Smooth muscle cell (in vitro differentiated cells): ENCODE measurements at regions not wholly inside any gene's neighbourhood (a gene's known extent, or its start where the extent isn't known, plus 50 kb on each side); places are given as distances from the start of the nearest gene placed in this dataset.

Source experiments
- DNase-seq: peaks from one replicate; lab custom pipeline; 2025; ENCODE audit not compliant: unreplicated experiment; lab: John Stamatoyannopoulos, UW
- H2AFZ ChIP-seq: fragments of 200-600 bp; sonication (generic); 2 replicates; pipeline ENCODE4 v1.6.0; 2016; ENCODE audit warnings: antibody characterized with exemption, low read depth, mild to moderate bottlenecking
- H3F3A ChIP-seq: fragments of 200-600 bp; sonication (generic); 2 replicates; pipeline ENCODE4 v1.6.0; 2017; ENCODE audit warnings: antibody characterized with exemption, low read depth
- H3K27ac ChIP-seq: fragments of 200-600 bp; sonication (generic); 2 replicates; pipeline ENCODE4 v1.5.1; 2016; ENCODE audit warnings: low read depth, mild to moderate bottlenecking
- H3K27me3 ChIP-seq: fragments of 200-600 bp; sonication (generic); 2 replicates; pipeline ENCODE4 v1.6.1; 2016; ENCODE audit warnings: low read depth, mild to moderate bottlenecking
- H3K36me3 ChIP-seq: fragments of 200-600 bp; sonication (generic); 2 replicates; pipeline ENCODE4 v1.5.1; 2016; ENCODE audit warnings: low read depth
- H3K4me1 ChIP-seq: fragments of 200-600 bp; sonication (generic); 2 replicates; pipeline ENCODE4 v1.5.1; 2016; ENCODE audit warnings: low read depth
- H3K4me2 ChIP-seq: fragments of 200-600 bp; sonication (generic); 2 replicates; pipeline ENCODE4 v1.6.0; 2016; ENCODE audit warnings: mild to moderate bottlenecking
- H3K4me3 ChIP-seq: fragments of 200-600 bp; sonication (generic); 2 replicates; pipeline ENCODE4 v1.5.1; 2016; ENCODE audit warnings: mild to moderate bottlenecking
- H3K79me2 ChIP-seq: fragments of 200-600 bp; sonication (generic); 2 replicates; pipeline ENCODE4 v1.6.0; 2016; ENCODE audit warnings: low read depth, mild to moderate bottlenecking
- H3K9ac ChIP-seq: fragments of 200-600 bp; sonication (generic); 2 replicates; pipeline ENCODE4 v1.6.0; 2016; ENCODE audit warnings: low read depth
- H3K9me3 ChIP-seq: fragments of 200-600 bp; sonication (generic); replicated peaks from 2 replicates; pipeline ENCODE4 v1.5.1; 2016; ENCODE audit warnings: low read depth
- H4K20me1 ChIP-seq: fragments of 200-600 bp; sonication (generic); 2 replicates; pipeline ENCODE4 v1.6.0; 2016; ENCODE audit warnings: low read depth
- CTCF ChIP-seq: fragments of 200-600 bp; sonication (generic); IDR thresholded peaks from 2 replicates; pipeline ENCODE4 v1.5.1; 2017; ENCODE audit warnings: borderline replicate concordance, mild to moderate bottlenecking, antibody characterized with exemption; ENCODE audit not compliant: insufficient read depth, poor library complexity, severe bottlenecking
- WGBS: methylation state at CpG from one replicate; pipeline ENCODE4 v1.1.7; 2016; ENCODE audit warnings: low lambda C conversion rate; 5-methylcytosine and 5-hydroxymethylcytosine counted together

- H3K27ac ChIP-seq = no peak overlapping the region
- H2AFZ ChIP-seq = no peak overlapping the region
- H3F3A ChIP-seq = no peaks in the 10 kb centered on the region
- H3K9me3 ChIP-seq = no peaks in the 10 kb centered on the region
- 90% methylated on average over 2 of the region's 2 CpGs for WGBS
- H3K36me3 ChIP-seq = no peaks in the 10 kb centered on the region
- H3K4me2 ChIP-seq = no peak overlapping the region
- no peaks in the 10 kb centered on the region for H3K4me1 ChIP-seq
- no peak overlapping the region for H3K4me3 ChIP-seq
- peaks cover 32% of the 10 kb centered on the region for H3K27me3 ChIP-seq
- H3K79me2 ChIP-seq = no peaks in the 10 kb centered on the region
- no peaks in the 10 kb centered on the region for H4K20me1 ChIP-seq
- H3K9ac ChIP-seq = no peak overlapping the region
- no peak for DNase-seq
- no peak for TF ChIP-seq CTCF
Observed at GRCh38 chr5:155738616-155739015, 588.3 kb upstream of the SGCD start.

- Histone ChIP-seq H3K36me3 (no peaks in the 10 kb centered on the region), H3K9ac (no peak overlapping the region), H3K4me3 (no peak overlapping the region), H3K27ac (no peak overlapping the region), H3K9me3 (no peaks in the 10 kb centered on the region), H3K79me2 (no peaks in the 10 kb centered on the region), H3F3A (no peaks in the 10 kb centered on the region), H3K4me1 (no peaks in the 10 kb centered on the region), H4K20me1 (no peaks in the 10 kb centered on the region), H3K4me2 (no peak overlapping the region), H2AFZ (no peak overlapping the region), H3K27me3 (no peaks in the 10 kb centered on the region)
- no peak for DNase-seq
- 39% methylated on average over 1 of the region's 1 CpG for WGBS
- TF ChIP-seq CTCF = no peak
Observed at GRCh38 chr5:155746367-155747038, 580.5 kb upstream of the SGCD start.

GRCh38 chr5:155750101-155750500, 576.9 kb upstream of the SGCD start:
- 36% methylated on average over 2 of the region's 2 CpGs for WGBS
- H3K27ac ChIP-seq = no peak overlapping the region
- no peak overlapping the region for H3K9ac ChIP-seq
- no peak overlapping the region for H3K4me2 ChIP-seq
- no peak for DNase-seq
- H2AFZ ChIP-seq = no peak overlapping the region
- H3K79me2 ChIP-seq = no peaks in the 10 kb centered on the region
- no peak overlapping the region for H3K4me3 ChIP-seq
- no peaks in the 10 kb centered on the region for H3K4me1 ChIP-seq
- H4K20me1 ChIP-seq = no peaks in the 10 kb centered on the region
- no peaks in the 10 kb centered on the region for H3K9me3 ChIP-seq
- H3K27me3 ChIP-seq = no peaks in the 10 kb centered on the region
- TF ChIP-seq CTCF = no peak
- no peaks in the 10 kb centered on the region for H3K36me3 ChIP-seq
- no peaks in the 10 kb centered on the region for H3F3A ChIP-seq

GRCh38 chr5:155750571-155750970, 576.4 kb upstream of the SGCD start:
- Histone ChIP-seq H3K4me3 (no peak overlapping the region), H2AFZ (no peak overlapping the region), H3K27me3 (no peaks in the 10 kb centered on the region), H3K27ac (no peak overlapping the region), H3K9me3 (no peaks in the 10 kb centered on the region), H3K4me2 (no peak overlapping the region), H3F3A (no peaks in the 10 kb centered on the region), H3K4me1 (no peaks in the 10 kb centered on the region), H3K9ac (no peak overlapping the region), H4K20me1 (no peaks in the 10 kb centered on the region), H3K36me3 (no peaks in the 10 kb centered on the region), H3K79me2 (no peaks in the 10 kb centered on the region)
- no peak for TF ChIP-seq CTCF
- DNase-seq = no peak
